HFFc6 (cell line): ENCODE measurements at regions not wholly inside any gene's neighbourhood (a gene's known extent, or its start where the extent isn't known, plus 50 kb on each side); places are given as distances from the start of the nearest gene placed in this dataset.

ENCODE experiments used
- DNase-seq: peaks from one replicate; pipeline ENCODE4 v3.0.0-alpha.2; 2018
- H3K27ac Mint-ChIP-seq: 2 replicates; pipeline ENCODE4 v1.8.0; 2020; ENCODE audit warnings: mild to moderate bottlenecking, mixed read lengths
- H3K27me3 Mint-ChIP-seq: 2 replicates; pipeline ENCODE4 v1.8.0; 2021; ENCODE audit warnings: mild to moderate bottlenecking, moderate library complexity, mixed read lengths; ENCODE audit not compliant: insufficient read depth
- H3K36me3 Mint-ChIP-seq: 2 replicates; pipeline ENCODE4 v1.8.0; 2021; ENCODE audit warnings: low read depth, mixed read lengths
- H3K4me1 Mint-ChIP-seq: 2 replicates; pipeline ENCODE4 v1.8.0; 2020; ENCODE audit warnings: low read depth, mixed read lengths
- H3K4me3 Mint-ChIP-seq: 2 replicates; pipeline ENCODE4 v1.8.0; 2020; ENCODE audit warnings: mild to moderate bottlenecking, moderate library complexity, mixed read lengths
- H3K9me3 Mint-ChIP-seq: 2 replicates; pipeline ENCODE4 v1.8.0; 2020; ENCODE audit warnings: mild to moderate bottlenecking, mixed read lengths
- CTCF ChIP-seq: fragments of 200-600 bp; sonication (generic); IDR thresholded peaks from 2 replicates; pipeline ENCODE4 v1.5.0; 2021; ENCODE audit warnings: antibody characterized with exemption, mild to moderate bottlenecking

- Mint-ChIP-seq H3K4me1 (peaks cover 32% of the 10 kb centered on the region), H3K27me3 (no peaks in the 10 kb centered on the region; the same call in 1 of the 2 replicates), H3K27ac (no peak overlapping the region), H3K9me3 (no peaks in the 10 kb centered on the region), H3K4me3 (no peak overlapping the region), H3K36me3 (no peaks in the 10 kb centered on the region; the same call in 1 of the 2 replicates)
- DNase-seq, result no peak
- TF ChIP-seq CTCF, result no peak
Observed at GRCh38 chr1:212177542-212177941, 107.7 kb upstream of the PPP2R5A start.

DNA sequence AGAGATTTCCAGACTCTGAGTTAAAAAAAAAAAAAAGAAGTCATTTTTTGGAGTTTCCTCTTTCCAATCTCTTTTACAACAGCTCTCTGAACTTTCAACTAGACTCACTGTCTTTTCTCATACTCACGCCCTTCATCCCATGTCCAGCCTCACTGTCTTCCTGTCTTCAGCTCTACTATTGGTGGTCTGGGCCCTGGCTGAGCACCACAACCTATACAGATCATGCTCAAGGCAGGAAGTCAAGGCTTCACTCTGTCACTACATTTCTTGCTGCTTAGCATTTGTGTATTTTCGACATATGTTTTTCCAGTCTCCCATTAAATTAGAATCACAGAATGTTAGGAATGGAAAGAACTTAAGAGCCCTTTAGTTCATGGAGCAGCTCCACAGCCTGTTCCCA lies 106.4 kb upstream of the PPP2R5A start:
- Mint-ChIP-seq H3K4me3 (no peak overlapping the region), H3K4me1 (peaks cover 32% of the 10 kb centered on the region), H3K27ac (peak overlapping the region; percentile 77), H3K9me3 (no peaks in the 10 kb centered on the region), H3K36me3 (no peaks in the 10 kb centered on the region; the same call in 1 of the 2 replicates), H3K27me3 (no peaks in the 10 kb centered on the region; the same call in 1 of the 2 replicates)
- TF ChIP-seq CTCF, result no peak
- DNase-seq, result no peak

DNA sequence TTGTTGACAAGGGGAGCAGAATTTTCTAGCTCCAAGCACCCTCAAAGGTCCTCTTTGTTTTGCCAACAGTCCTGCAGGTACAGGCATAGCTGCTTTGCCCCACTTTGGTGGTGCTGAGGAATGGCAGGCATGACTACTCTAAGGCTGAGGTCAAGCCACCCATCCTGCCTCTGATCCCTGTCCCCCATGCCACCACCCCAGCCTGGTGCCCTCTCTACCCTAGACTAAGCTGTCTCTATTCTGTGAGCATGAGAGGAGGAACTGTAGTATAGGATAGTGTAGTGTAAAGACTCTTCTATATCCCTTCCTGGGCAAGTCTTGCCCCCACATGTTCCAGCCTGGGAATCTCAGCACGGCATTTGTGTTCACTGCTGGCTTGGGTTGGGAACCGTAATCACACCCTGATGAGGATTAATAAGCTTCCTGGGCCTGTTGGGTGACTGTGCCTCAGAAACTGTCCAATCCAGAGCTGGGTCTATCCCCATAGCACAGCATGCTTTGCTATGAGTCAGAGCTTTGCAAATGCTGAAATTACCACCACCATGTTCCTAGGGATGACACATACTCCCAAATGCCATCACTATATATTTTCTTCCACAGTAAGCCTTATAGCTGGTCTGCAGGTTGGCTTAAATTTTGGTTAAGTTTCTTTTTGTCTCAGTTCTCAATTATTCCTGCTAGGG lies 105.7 kb upstream of the PPP2R5A start:
- Mint-ChIP-seq H3K4me1 (peaks cover 32% of the 10 kb centered on the region), H3K4me3 (peak overlapping the region; percentile 54), H3K36me3 (no peaks in the 10 kb centered on the region; the same call in 1 of the 2 replicates), H3K27me3 (no peaks in the 10 kb centered on the region; the same call in 1 of the 2 replicates), H3K9me3 (no peaks in the 10 kb centered on the region), H3K27ac (peak overlapping the region; percentile 77)
- DNase-seq, result peak; percentile 95
- no peak for TF ChIP-seq CTCF

DNA sequence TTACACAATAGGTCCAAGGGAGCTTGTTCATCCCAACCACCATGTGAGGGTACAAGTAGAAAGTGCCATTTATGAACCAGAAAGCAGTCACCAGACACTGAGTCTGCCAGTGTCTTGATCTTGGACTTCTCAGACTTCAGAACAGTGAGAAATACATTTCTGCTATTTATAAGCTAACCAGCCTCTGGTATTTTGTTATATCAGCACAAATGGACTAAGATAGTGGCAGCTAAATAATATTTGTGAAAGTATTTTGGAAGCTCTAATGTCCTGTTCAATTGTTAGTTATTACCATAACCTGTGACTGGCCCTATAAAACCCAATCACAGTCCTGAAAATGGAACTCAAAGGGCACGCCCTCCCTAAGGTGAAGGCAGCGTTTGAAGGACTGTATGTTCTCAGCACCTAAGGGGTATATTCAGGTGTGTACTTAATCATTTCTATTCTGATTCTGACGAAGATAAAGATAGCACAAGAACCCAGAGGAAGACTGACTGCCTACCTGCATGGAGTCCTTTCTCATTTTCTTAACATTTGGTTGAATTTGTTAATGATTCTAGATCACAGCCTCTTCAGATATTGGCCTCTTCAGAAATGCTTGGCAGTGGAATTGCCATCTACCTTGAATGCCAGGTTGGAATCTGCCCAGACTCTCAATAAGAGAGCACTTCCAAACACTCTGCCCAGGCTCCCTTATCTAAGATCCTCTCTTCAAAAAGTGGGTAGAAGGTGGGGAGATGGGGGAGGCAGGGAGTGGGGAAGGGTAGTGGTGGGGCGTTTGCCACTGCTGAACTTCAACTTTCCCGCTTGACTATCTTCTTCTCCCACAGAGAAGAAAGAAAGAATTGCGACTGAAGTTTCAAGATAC lies 104.0 kb upstream of the PPP2R5A start:
- no peak overlapping the region for H3K4me3 Mint-ChIP-seq
- no peaks in the 10 kb centered on the region for H3K9me3 Mint-ChIP-seq
- no peak overlapping the region for H3K27ac Mint-ChIP-seq
- no peak for DNase-seq
- H3K4me1 Mint-ChIP-seq, result peaks cover 32% of the 10 kb centered on the region
- H3K36me3 Mint-ChIP-seq, result no peaks in the 10 kb centered on the region; the same call in 1 of the 2 replicates
- H3K27me3 Mint-ChIP-seq, result no peaks in the 10 kb centered on the region; the same call in 1 of the 2 replicates
- TF ChIP-seq CTCF, result no peak

GRCh38 chr1:212182171-212182570 lies 103.0 kb upstream of the PPP2R5A start:
- Mint-ChIP-seq H3K27me3 (no peaks in the 10 kb centered on the region; the same call in 1 of the 2 replicates), H3K4me1 (peaks cover 32% of the 10 kb centered on the region), H3K9me3 (no peaks in the 10 kb centered on the region)

More at GRCh38 chr1:212182171-212182570, 103.0 kb upstream of the PPP2R5A start:
- Mint-ChIP-seq H3K4me3 (no peak overlapping the region), H3K27ac (no peak overlapping the region), H3K36me3 (no peaks in the 10 kb centered on the region; the same call in 1 of the 2 replicates)
- no peak for TF ChIP-seq CTCF
- no peak for DNase-seq
